HepG2 (cell line): ENCODE measurements at regions not wholly inside any gene's neighbourhood (a gene's known extent, or its start where the extent isn't known, plus 50 kb on each side); places are given as distances from the start of the nearest gene placed in this dataset.
A peak's percentile ranks its signal among the peaks of the same experiment; 100 is the strongest.

Source experiments
- ATAC-seq: fragments of 200-7000 bp; cut with Tn5 transposase; 3 replicates; pipeline ENCODE4 v1.9.1; 2020; ENCODE audit warnings: mild to moderate bottlenecking, moderate library complexity
- BruUV-seq: library from RNA; stranded (reverse); fragments of 400-500 nt; replicated peaks from 2 replicates; lab custom pipeline; 2021; lab: Mats Ljungman, UMichigan
- CTCF ChIA-PET: fragments of 300-600 bp; formaldehyde crosslinking; extraction: SDS; loops from one replicate; lab custom pipeline; 2021; ENCODE audit warnings: low total read pairs, inconsistent platforms, low intra/inter-chr PET ratio; lab: Yijun Ruan, JAX
- POLR2A ChIA-PET: fragments of 350-600 bp; sonication (Branson Sonifier 250); formaldehyde crosslinking; loops from one replicate; lab custom pipeline; 2020; ENCODE audit warnings: antibody characterized with exemption, inconsistent platforms; lab: Yijun Ruan, JAX
- DNase-seq: peaks from one replicate; pipeline ENCODE4 v3.0.0-alpha.2; 2015; ENCODE audit warnings: low spot score
- FAIRE-seq: peaks from 3 replicates; lab custom pipeline; 2011; peaks lifted over from hg19 to GRCh38; lab: Jason Lieb, UNC
- H2AFZ ChIP-seq: one replicate; pipeline ENCODE4 v1.6.1; 2011; ENCODE audit warnings: low read length, inconsistent platforms
- H3K27ac ChIP-seq: fragments of 300-600 bp; 3 replicates; pipeline ENCODE4 v1.8.0; 2011; ENCODE audit warnings: mixed run types, mild to moderate bottlenecking, mixed read lengths, low read length, inconsistent platforms; ENCODE audit not compliant: insufficient read depth; ENCODE audit errors: extremely low read length
- H3K27me3 ChIP-seq, 2 experiments: fragments of 200-600 bp in 1 of 2; 2 replicates in 1 of 2; 3 replicates in 1 of 2; pipeline versions ENCODE4 v1.6.0 to v1.8.0; 2011; ENCODE audit warnings: low read length in 2 of 2, mild to moderate bottlenecking in 2 of 2, moderate library complexity in 2 of 2, inconsistent platforms in 1 of 2; ENCODE audit not compliant: insufficient read depth in 2 of 2, control insufficient read depth in 1 of 2
- H3K36me3 ChIP-seq, 2 experiments: fragments of 200-600 bp in 1 of 2; replicated peaks in 1 of 2; 2 replicates in 1 of 2; 3 replicates in 1 of 2; pipeline versions ENCODE4 v1.5.1 to v1.8.0; 2011; ENCODE audit warnings: low read length in 2 of 2, inconsistent platforms in 1 of 2; ENCODE audit not compliant: insufficient read depth in 2 of 2, control insufficient read depth in 1 of 2
- H3K4me1 ChIP-seq: 2 replicates; pipeline ENCODE4 v1.5.1; 2012; ENCODE audit warnings: low read length, inconsistent platforms; ENCODE audit not compliant: insufficient read depth
- H3K4me2 ChIP-seq: 2 replicates; pipeline ENCODE4 v1.6.0; 2011; ENCODE audit warnings: low read depth, low read length, inconsistent platforms
- H3K4me3 ChIP-seq, 3 experiments: fragments of 200-600 bp in 1 of 3; sonication (generic), shearing (Covaris generic) in 1 of 3; replicated peaks in 1 of 3; 2 replicates each; pipeline ENCODE4 v1.5.1; 2011 to 2016; ENCODE audit warnings: low read length in 3 of 3, inconsistent platforms in 2 of 3, low read depth in 2 of 3, mild to moderate bottlenecking in 2 of 3, control low read depth in 1 of 3, mixed read lengths in 1 of 3; ENCODE audit not compliant: insufficient read depth in 1 of 3
- H3K79me2 ChIP-seq: one replicate; pipeline ENCODE4 v1.6.1; 2011; ENCODE audit warnings: low read length, inconsistent platforms; ENCODE audit not compliant: insufficient read depth
- H3K9ac ChIP-seq: 2 replicates; pipeline ENCODE4 v1.6.0; 2011; ENCODE audit warnings: mild to moderate bottlenecking, low read depth, low read length, inconsistent platforms; ENCODE audit not compliant: insufficient read depth
- H3K9me3 ChIP-seq: 2 replicates; pipeline ENCODE4 v1.5.1; 2012; ENCODE audit warnings: mild to moderate bottlenecking, low read length
- H4K20me1 ChIP-seq: 2 replicates; pipeline ENCODE4 v1.6.0; 2011; ENCODE audit warnings: inconsistent platforms, mild to moderate bottlenecking, low read length, moderate library complexity; ENCODE audit not compliant: insufficient read depth
- ATAD3A ChIP-seq: sonication (generic); formaldehyde crosslinking; IDR thresholded peaks from 2 replicates; pipeline ENCODE4 v1.4.0; 2020; ENCODE audit warnings: missing genetic modification reagents
- EHMT2 ChIP-seq: fragments of 200-600 bp; sonication (generic); IDR thresholded peaks from 2 replicates; pipeline ENCODE4 v1.7.0; 2017; ENCODE audit warnings: antibody characterized with exemption, low read depth, low read length, borderline replicate concordance
- MIER2 ChIP-seq: IDR thresholded peaks from 2 replicates; pipeline ENCODE4 v1.6.1; 2016; ENCODE audit warnings: missing biosample characterization, missing genetic modification reagents
- NCOR1 ChIP-seq: fragments of 200-600 bp; sonication (generic); IDR thresholded peaks from 2 replicates; pipeline ENCODE4 v1.7.0; 2017; ENCODE audit warnings: antibody characterized with exemption, low read length, borderline replicate concordance
- SAP130 ChIP-seq: IDR thresholded peaks from 2 replicates; pipeline ENCODE4 v1.6.1; 2016; ENCODE audit warnings: low read depth
- WIZ ChIP-seq: sonication (generic); formaldehyde crosslinking; IDR thresholded peaks from 2 replicates; pipeline ENCODE4 v1.5.1; 2020; ENCODE audit warnings: mild to moderate bottlenecking, missing genetic modification reagents
- WGBS: methylation state at CpG from one replicate; pipeline ENCODE4 v1.1.6; 2017; ENCODE audit warnings: low lambda C conversion rate; 5-methylcytosine and 5-hydroxymethylcytosine counted together
- in situ Hi-C: cut with HindIII; loops from 2 replicates; pipeline ENCODE4 v1.10.0; 2017; ENCODE audit warnings: low pct_unique_long_range_greater_than_20kb; ENCODE audit not compliant: extremely low pct_ligation_motif_present
- intact Hi-C: fragments of 100-400 bp; cut with micrococcal nuclease; formaldehyde crosslinking; loops from one replicate; pipeline ENCODE4 v1.10.0; 2022; ENCODE audit not compliant: unreplicated experiment
- TF ChIP-seq, protein P1 (sequence below), 2 experiments: IDR thresholded peaks; 2 replicates each; pipeline ENCODE4 v1.6.1; 2011 to 2012; ENCODE audit warnings: low read length in 2 of 2, borderline replicate concordance in 1 of 2, low read depth in 1 of 2, mild to moderate bottlenecking in 1 of 2, moderate library complexity in 1 of 2
- TF ChIP-seq, protein P2 (sequence below): sonication (generic); formaldehyde crosslinking; IDR thresholded peaks from 2 replicates; pipeline ENCODE4 v1.8.0; 2022; ENCODE audit warnings: missing genetic modification reagents, low read depth, mild to moderate bottlenecking, borderline replicate concordance
- TF ChIP-seq, protein P3 (sequence below): sonication (generic); IDR thresholded peaks from 2 replicates; pipeline ENCODE4 v1.6.1; 2016; ENCODE audit warnings: low read depth, borderline replicate concordance

DNA sequence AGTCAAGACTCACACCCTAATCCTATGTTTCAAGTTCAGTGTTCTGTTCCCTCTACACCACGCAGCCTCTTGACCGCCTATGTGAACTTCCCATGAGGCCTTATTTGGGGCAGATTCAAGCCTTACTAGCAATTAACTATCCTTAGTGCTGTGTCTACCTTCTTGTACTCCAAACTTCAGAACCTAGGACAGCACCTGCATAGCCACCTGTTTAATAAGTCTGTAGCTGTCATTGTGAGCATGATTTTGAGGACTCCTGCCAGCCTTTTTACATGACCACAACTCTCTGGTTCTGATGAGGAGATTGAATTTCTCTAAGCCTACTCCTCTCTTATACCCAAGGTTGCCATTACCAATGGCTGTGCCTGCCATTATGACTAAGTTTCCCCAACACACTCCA lies 50.8 kb upstream of the PCSK1 start:
- DNase-seq (peak; percentile 32), FAIRE-seq (no peak), ATAC-seq (peak; percentile 48; the same call in 1 of the 3 replicates)
- Histone ChIP-seq H3K79me2 (no peaks in the 10 kb centered on the region), H2AFZ (no peak overlapping the region), H3K4me3 (no peak overlapping the region), H3K4me1 (no peaks in the 10 kb centered on the region), H4K20me1 (no peaks in the 10 kb centered on the region), H3K27ac (no peak overlapping the region), H3K4me2 (no peak overlapping the region), H3K36me3 (no peaks in the 10 kb centered on the region), H3K9me3 (no peaks in the 10 kb centered on the region), H3K27me3 (no peaks in the 10 kb centered on the region; a peak in 1 of 5 replicates), H3K9ac (no peak overlapping the region)
- 0% methylated on average over 2 of the region's 2 CpGs for WGBS
- no TSS peak for BruUV-seq
- POLR2A ChIA-PET: no interaction called here
- no peak for TF ChIP-seq ATAD3A (CRISPR knock-in tag)
- TF ChIP-seq, protein P1, sequence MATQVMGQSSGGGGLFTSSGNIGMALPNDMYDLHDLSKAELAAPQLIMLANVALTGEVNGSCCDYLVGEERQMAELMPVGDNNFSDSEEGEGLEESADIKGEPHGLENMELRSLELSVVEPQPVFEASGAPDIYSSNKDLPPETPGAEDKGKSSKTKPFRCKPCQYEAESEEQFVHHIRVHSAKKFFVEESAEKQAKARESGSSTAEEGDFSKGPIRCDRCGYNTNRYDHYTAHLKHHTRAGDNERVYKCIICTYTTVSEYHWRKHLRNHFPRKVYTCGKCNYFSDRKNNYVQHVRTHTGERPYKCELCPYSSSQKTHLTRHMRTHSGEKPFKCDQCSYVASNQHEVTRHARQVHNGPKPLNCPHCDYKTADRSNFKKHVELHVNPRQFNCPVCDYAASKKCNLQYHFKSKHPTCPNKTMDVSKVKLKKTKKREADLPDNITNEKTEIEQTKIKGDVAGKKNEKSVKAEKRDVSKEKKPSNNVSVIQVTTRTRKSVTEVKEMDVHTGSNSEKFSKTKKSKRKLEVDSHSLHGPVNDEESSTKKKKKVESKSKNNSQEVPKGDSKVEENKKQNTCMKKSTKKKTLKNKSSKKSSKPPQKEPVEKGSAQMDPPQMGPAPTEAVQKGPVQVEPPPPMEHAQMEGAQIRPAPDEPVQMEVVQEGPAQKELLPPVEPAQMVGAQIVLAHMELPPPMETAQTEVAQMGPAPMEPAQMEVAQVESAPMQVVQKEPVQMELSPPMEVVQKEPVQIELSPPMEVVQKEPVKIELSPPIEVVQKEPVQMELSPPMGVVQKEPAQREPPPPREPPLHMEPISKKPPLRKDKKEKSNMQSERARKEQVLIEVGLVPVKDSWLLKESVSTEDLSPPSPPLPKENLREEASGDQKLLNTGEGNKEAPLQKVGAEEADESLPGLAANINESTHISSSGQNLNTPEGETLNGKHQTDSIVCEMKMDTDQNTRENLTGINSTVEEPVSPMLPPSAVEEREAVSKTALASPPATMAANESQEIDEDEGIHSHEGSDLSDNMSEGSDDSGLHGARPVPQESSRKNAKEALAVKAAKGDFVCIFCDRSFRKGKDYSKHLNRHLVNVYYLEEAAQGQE (IDR thresholded peaks at IDR 0.05; ENCODE audit: borderline replicate concordance in 1 of 2, low read depth in 1 of 2, low read length in 2 of 2): peak; percentile 67 to 98
- TF ChIP-seq EHMT2: peak; percentile 93
- no peak for TF ChIP-seq NCOR1
- TF ChIP-seq WIZ: peak; percentile 85; the same call in 1 of the 2 replicates
- TF ChIP-seq, protein P2, sequence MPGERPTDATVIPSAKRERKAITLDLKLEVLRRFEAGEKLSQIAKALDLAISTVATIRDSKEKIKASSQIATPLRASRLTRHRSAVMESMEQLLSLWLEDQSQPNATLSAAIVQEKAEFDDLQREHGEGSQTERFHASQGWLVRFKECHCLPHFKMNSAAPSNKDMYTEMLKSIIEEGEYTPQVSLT: no peak
- peak; percentile 44 for TF ChIP-seq SAP130
- TF ChIP-seq, protein P3, sequence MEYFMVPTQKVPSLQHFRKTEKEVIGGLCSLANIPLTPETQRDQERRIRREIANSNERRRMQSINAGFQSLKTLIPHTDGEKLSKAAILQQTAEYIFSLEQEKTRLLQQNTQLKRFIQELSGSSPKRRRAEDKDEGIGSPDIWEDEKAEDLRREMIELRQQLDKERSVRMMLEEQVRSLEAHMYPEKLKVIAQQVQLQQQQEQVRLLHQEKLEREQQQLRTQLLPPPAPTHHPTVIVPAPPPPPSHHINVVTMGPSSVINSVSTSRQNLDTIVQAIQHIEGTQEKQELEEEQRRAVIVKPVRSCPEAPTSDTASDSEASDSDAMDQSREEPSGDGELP: peak; percentile 36; the same call in 1 of the 2 replicates
- TF ChIP-seq MIER2 (CRISPR knock-in tag): peak; percentile 97
- in situ Hi-C loops (no loop called here), intact Hi-C loops (loop anchor here (1.0 kb wide), 1 partner anchor 50 kb away; no protein-coding TSS in a partner anchor)
- CTCF ChIA-PET: no interaction called here
